Keratinocyte (primary cell): ENCODE measurements at regions not wholly inside any gene's neighbourhood (a gene's known extent, or its start where the extent isn't known, plus 50 kb on each side); places are given as distances from the start of the nearest gene placed in this dataset.

Experiments used
- EZH2 ChIP-seq: IDR thresholded peaks from one replicate; pipeline ENCODE4 v1.6.1; 2012; ENCODE audit warnings: inconsistent platforms, mild to moderate bottlenecking, low read length, moderate library complexity
- TF ChIP-seq, protein P1 (sequence below), 3 experiments: IDR thresholded peaks in 1 of 3; conservative IDR thresholded peaks in 1 of 3; optimal IDR thresholded peaks in 1 of 3; 2 replicates in 2 of 3; 3 replicates in 1 of 3; pipeline versions ENCODE3 to v1.5.1; 2011; ENCODE audit warnings: low read length in 3 of 3, mild to moderate bottlenecking in 3 of 3, moderate library complexity in 2 of 3, control low read depth in 1 of 3, inconsistent platforms in 1 of 3; ENCODE audit not compliant: insufficient read depth in 2 of 3; ENCODE audit errors: extremely low read depth in 1 of 3

DNA sequence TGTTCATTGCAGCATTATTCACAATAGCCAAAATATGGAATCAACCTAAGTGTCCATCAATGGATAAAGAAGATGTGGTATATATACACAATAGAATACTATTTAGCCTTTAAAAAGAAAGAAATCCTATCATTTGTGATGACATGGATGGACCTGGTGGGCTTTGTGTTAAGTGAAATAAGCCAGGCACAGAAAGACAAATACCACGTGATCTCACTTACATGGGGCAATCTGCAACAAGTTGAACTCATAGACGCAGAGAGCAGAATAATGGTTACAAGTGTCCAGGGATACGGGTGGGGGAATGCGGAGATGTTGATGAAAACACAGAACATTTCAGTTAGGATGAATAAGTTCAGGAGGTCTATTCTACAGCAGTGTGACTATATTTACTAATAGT, 66.4 kb upstream of the ALDH1B1 start:
- TF ChIP-seq, protein P1, sequence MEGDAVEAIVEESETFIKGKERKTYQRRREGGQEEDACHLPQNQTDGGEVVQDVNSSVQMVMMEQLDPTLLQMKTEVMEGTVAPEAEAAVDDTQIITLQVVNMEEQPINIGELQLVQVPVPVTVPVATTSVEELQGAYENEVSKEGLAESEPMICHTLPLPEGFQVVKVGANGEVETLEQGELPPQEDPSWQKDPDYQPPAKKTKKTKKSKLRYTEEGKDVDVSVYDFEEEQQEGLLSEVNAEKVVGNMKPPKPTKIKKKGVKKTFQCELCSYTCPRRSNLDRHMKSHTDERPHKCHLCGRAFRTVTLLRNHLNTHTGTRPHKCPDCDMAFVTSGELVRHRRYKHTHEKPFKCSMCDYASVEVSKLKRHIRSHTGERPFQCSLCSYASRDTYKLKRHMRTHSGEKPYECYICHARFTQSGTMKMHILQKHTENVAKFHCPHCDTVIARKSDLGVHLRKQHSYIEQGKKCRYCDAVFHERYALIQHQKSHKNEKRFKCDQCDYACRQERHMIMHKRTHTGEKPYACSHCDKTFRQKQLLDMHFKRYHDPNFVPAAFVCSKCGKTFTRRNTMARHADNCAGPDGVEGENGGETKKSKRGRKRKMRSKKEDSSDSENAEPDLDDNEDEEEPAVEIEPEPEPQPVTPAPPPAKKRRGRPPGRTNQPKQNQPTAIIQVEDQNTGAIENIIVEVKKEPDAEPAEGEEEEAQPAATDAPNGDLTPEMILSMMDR (optimal IDR thresholded peaks at IDR 0.05 in 1 of 3, IDR thresholded peaks at IDR 0.05 in 1 of 3, conservative IDR thresholded peaks at IDR 0.05 in 1 of 3; ENCODE audit: extremely low read depth in 1 of 3, insufficient read depth in 2 of 3, low read length in 3 of 3): no peak
- TF ChIP-seq EZH2: no peak
